HG03520 (cell line): ENCODE measurements at regions not wholly inside any gene's neighbourhood (a gene's known extent, or its start where the extent isn't known, plus 50 kb on each side); places are given as distances from the start of the nearest gene placed in this dataset.
A peak's percentile ranks its signal among the peaks of the same experiment; 100 is the strongest.
"Not testable (repeated sequence)": the region's sequence is repeated elsewhere in the genome, so short reads cannot be mapped to it uniquely, and the experiment has no call there.

ENCODE experiments used
- ATAC-seq: cut with Tn5 transposase; IDR thresholded peaks from one replicate; pipeline ENCODE4 v1.9.1; 2021; ENCODE audit warnings: mild to moderate bottlenecking, moderate library complexity; ENCODE audit not compliant: unreplicated experiment

DNA sequence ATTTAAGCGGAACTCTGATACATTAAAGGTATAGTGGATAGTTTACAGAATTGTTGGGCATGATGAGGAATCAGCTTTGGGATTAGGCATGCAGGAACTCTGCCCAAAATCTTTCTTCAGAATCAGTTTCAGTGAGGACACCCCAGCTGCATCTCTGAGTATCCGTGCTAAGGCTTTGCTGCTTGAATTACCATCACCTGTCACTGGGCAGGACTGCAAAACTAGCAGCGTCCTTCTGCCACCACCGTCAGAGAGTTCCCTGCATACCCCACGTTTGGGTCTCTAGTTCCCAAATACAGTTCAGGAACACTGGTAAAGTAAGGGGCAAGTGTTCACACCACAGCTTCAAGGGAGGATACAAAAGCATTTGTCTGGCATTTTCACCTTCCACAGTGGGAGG lies 164.6 kb upstream of the ARHGEF26 start:
- no peak for ATAC-seq

DNA sequence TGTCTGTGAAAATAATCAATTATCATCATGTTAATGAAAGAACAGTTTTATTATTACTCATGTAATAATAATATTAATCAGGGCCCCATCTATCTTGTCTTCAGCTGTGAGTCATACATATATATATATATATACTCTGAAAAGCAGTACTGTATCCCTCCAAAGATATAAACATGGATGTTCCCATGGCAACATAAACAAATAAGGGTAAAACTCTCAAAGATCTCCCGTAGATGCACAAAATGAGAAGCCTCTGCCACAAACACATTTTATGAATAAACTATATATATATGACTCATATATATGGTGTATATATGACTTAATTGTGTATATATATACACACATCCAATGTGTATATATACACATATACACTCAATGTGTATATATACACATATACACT lies 163.8 kb upstream of the ARHGEF26 start:
- ATAC-seq: no peak

DNA sequence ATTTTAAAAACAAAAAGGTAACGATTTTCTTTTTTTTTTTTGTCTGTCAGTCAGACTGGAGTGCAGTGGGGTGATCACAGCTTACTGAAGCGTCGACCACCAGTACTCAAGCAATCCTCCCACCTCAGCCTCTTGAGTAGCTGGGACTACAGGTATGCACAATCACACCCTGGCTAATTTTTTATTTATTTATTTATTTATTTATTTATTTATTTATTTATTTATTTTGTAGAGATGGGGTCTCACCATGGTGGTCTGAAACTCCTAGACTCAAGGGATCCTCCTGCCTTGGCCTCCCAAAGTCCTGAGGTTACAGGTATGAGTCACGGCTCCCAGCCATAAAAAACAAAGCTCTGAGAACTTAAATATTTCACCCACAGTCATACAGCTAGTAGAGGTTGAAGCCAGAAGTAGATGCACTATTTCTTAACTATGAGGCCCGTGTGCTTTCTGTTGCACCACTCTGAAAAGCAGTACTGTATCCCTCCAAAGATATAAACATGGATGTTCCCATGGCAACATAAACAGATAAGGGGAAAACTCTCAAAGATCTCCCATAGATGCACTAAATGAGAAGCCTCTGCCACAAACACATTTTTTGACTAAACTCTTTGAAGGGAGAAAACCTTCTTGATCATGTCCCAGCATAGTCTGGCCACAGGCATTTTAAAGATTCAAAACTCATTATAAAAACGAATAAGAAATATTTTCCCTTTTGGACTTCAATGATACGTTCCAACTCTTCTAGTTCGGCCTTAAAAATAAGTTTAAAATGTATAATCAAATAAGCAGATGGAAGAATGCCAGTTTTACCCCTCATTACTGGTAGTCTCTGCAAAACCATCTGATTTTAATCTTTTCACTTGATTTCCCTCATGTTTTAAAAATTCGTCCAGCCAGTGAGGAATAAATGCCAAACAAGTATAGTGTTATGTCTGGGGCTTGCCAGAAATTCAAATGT lies 162.3 kb upstream of the ARHGEF26 start:
- peak; percentile 36 for ATAC-seq

DNA sequence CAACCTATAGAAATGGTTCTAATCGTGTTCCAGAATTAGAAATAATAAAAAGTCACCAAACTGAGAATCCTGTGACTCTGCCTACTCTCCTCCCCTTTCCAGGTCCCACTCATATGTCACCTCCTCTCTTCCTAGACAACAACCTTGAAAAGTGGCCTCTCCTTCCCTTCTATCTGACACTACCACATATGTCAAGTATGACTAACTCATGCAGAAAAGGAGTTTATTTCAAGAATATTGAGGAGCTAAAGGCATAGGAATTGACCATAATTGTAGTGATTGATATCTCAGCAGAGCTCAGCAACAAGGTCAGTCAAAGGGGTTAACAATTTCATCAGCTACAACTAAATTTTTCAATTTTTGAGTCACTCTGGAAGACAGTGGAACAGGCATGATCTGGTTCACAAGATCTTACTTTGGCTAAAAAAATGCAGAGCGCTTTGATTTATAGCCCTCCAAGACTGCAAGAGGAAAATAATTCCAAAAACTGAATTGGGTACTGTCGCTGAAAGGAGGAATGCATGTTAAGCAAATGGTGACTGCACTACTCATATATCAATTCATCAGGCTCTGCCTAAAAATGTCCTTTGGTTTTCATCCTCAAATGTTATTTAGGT lies 160.6 kb upstream of the ARHGEF26 start:
- no peak for ATAC-seq

DNA sequence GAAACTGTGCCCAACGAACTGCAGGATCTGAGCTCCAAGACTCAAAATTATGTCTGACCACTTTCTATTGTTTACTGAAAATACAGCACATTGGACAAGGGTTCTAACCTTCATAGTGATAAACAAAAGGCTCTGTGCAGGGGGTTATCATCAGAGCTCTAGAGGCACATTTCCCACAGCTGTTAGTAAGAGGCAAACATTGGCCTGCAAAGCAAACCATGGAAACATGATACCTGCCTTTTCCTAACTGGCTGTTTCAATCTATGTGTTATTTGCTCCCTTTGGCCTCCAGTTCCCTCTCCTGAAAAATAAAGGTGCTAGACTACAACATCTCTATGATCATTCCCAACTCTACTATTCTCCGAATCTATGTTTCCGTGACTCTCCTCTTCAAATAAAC lies 159.7 kb upstream of the ARHGEF26 start:
- no peak for ATAC-seq

DNA sequence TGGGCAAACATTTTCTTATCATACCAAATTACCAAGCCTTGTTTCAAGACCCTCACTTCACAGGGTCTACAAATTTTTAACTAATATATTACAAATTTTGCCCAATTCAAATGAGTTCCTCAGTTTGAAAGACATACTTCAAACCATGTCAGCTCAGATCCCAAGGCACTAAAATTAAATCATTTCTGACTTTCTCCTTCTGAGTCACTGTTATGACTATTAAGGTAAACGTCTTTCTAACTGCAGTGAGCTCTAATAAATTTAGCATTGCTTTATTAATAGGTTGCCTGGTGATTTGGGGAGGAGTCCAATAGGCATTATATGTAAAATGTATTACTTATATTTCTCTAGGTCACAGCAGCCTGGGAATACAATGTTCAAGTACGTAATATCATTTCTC lies 158.2 kb upstream of the ARHGEF26 start:
- ATAC-seq: no peak

DNA sequence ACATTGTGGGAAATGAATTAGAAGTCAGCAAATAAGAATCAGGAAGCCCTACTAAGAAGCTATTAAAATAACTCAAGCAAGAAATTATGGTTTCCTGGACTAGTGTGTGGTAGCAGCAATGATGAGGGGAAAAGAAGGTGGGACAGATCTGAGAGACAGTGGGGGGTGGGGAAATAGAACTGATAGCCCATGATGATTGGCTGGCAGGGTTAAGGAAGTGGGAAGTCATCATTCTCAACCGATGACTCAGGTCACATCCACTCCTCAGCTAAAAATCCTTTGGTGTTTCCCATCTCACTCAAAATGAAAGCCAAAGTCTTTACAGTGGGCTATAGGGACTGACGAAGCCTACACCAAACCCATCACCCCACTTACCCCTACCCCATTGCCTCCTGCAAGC lies 153.9 kb upstream of the ARHGEF26 start:
- peak; percentile 39 for ATAC-seq

DNA sequence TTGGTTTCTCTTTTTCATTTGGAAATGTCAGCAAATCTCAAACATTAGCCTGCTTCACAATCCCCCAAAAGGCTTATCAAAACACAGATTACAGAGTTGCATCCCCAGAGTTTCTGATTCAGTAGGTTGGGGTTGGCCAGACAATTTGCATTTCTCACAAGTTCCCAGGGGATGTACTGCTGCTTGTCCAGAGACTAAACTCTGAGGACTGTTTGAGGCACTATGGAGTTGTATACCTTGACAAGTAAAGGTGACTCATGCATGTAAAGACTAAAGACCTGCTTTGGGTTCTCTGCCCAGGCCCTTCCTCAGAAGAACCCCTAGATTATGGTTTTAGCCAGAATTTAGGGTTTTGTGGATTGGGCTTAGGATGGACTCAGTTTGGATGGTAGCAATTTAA lies 151.1 kb upstream of the ARHGEF26 start:
- no peak for ATAC-seq

DNA sequence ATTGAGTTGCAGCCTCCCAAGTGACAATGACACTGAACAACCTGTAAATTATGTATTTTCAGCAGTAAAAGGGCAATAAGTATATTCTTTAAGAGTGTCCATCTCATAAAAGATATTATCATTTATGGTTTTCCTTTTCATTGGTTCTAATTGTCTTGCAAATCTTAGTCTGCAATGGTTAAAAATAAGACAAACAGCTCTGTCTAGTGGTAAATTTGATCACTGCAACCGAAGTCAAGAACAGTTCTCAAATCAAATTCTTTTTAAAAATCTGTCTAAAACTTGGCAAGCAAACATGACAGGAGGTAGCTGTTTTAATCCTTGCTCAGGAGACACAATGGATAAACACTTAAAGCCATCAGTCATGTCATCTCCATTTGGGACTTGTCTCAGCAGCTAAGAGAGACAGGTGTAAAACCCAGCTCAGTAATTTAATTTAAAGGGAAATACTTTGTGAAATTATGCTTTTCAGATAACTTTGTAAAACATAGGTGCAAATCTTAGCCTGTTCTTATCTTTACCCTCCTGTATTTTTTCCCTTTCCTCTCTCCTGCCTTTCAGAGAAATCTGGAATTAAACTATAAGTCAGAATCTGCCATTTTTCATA lies 150.3 kb upstream of the ARHGEF26 start:
- no peak for ATAC-seq

DNA sequence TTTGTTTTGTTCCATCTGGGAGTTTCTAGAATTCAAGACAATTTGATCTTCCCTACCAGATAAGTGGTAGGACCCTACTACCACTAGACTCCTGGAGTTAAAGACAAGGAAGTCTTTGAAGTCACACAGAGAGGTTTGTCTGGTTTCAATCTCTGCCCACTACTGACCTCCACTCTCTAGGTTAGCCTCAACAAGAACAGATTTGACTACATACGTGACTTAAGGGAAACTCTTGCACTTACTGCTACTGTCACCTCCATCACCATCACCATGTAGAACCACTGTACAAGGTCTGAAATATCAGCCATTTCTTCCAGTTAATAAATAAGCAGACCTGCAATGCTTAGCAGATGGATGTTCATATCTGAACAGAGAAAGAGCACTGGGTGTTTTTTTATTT lies 148.3 kb upstream of the ARHGEF26 start:
- ATAC-seq: peak; percentile 57

DNA sequence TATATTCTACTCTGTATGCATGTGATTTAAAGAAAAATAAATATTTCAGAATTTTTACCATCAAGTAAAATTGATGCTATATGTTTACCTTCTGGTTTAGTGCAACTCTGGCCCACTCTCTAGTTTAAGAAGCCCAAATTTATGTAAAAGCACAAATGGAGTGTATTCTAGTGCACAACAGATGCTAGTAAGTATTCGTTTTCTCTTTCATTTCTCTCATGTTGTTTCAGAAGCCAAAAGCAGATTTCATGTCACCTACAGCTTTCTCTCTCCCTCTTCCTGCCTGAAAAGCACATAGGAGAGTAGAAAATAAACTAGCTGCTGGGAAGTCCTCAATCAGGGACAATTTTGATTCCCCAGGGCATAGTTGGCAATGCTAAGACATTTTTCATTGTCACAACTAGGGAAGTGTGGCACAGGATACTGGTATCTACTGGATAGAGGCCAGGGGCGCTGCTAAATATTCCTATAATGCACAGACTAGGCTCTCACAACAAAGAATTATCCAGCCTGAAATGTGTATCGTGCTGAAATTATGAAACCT lies 147.4 kb upstream of the ARHGEF26 start:
- ATAC-seq: peak; percentile 54

DNA sequence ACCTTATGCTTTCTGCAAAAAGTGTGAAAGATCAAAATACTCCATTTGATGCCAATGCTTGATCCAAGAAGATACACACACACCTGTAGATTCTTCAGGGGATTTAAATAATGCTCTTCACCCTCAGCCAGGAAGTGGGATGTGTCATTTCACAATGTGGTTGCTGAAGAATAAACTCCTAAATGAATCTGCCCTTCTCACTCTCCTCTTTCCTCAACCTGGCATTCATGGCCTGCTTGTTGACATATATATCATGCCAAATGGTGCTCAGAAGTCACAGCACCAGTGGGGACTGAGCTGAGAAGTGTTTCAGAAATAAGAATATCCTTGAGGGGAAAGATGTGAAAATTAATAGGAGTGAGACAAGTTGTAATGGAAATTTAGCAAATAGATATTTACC lies 146.6 kb upstream of the ARHGEF26 start:
- no peak for ATAC-seq

DNA sequence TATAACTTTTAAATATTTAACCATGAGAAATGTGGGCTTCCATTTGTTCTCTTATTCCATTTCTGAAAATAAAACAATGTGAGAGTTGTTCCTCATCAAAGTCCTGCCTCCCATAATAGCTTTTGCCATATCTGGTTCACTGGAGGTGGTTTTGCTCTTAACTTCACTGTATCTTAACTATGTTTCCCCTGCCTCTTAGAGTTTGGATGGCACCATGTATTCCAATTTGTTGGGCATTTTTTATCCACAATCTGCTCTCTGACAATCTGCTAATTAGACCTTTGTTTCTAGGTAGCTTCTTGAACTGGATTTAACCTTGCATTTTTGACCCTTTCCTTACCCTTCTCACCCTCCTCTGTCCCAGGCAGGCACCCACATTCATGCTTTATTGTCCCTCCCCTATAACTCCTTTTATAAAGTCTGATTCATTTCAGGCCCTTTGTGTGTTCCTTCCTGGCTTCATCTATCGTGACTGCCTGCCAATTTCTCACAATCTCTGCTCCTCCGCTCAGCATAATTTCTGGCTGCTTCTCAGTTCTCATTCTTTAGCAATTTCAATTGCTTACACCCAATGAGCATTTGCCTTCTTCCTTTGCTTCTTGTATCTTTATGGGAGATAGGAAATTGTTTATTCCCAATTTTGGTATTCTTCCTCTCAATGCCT lies 144.2 kb upstream of the ARHGEF26 start:
- no peak for ATAC-seq

DNA sequence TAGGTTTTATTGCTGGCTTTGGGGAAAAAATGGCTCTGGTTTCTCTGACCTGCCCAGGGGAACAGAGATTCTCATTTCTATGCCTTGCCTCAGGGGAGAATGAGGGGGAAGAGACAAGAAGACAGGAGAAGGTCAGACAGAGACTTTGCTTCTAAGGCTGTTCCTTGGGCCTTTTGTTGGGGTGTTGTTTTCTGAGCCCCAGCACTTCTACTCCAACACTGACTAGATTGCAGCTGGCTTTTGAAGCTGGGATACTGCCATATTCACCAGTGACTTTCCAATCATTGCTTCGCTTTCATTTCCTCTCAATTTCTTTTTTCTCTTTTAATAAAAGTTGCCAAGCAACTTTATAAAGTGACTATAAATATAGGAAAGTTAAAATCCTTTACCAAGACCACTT lies 143.2 kb upstream of the ARHGEF26 start:
- no peak for ATAC-seq

DNA sequence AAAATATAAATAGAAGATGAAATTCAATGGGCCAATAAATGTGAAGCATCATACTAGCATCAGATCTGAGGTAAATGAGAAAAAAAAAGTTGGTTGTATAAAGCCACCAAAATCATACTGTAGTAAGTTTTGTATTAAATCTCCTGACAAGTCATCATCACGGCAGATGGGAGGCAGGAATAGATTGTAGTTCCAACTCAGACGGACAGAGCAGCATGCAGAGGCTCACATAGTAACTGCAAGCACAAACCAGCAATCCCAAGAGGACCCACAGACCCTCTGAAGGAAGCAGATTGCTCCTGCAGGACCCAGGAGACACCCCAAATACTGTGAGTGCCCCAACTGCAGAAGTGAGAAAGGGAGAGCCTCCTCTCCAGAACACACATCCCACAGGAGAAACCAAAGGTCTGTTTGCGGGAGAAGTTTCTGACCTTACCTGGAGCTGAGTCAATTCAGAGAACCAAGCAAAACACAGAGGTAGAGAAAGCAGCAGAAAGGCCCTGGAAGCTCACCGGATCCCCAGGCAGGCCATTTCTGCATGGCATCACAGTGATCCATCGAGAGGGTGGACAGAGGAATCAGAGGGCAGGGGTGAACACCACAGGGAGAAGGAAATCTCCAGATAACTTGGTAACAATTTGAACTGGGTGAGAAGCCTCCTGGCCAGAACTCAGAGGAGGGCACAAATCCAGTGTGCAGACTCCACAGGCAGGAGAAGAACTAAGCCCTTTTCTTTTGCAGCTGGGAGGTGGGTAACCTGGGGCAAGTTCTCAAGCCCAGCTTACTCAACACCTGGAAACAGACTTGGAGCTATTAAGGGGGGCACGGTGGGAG lies 141.6 kb upstream of the ARHGEF26 start:
- no peak for ATAC-seq

DNA sequence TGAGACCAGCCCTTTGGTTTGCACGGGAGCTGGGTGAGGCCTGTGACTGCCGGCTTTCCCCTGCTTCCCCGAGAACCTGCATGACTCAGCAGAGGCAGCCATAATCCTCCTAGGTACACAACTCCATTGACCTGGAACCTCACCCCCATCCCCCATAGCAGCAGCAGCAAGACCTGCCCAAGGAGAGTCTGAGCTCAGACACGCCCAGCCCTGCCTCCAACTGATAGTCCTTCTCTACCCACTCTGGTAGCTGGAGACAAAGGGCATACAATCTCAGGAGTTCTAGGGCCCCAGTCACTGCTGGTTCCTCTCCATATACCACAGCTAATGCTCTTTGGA lies 141.0 kb upstream of the ARHGEF26 start:
- no peak for ATAC-seq

DNA sequence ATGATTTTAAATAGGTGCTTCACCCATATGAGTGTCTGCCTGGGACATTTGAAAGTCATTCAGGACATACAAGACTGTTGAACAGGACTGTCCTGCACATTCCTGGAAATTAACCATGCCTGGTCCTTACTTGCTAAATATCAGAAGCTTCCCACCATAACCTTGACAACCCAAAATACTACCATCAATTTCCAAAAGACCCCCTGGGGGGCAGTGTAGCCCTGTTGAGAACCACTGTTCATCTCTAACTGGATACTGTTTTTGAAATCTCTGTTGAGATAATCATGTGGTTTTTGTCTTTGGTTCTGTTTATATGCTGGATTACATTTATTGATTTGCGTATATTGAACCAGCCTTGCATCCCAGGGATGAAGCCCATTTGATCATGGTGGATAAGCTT lies 123.8 kb upstream of the ARHGEF26 start:
- ATAC-seq: not testable (repeated sequence)

DNA sequence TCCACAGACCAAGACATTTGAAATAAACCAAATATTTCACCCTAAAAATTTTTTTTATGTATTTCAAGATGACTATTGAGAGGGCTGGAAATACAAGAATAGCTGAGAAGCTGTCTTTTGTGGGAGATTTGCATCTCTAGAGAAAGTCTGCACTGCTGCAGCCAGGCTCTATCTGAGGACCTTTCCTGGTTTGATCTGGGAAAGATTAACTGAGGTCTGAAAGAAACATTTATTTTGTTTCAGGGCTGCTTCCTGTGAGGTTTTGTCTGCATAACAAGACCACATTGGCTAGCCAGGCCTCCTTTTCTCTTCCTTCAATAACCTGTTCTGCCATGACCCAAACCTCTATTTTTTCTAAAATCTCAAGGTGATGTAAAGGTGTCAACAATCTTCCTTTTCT lies 117.5 kb upstream of the ARHGEF26 start:
- no peak for ATAC-seq

DNA sequence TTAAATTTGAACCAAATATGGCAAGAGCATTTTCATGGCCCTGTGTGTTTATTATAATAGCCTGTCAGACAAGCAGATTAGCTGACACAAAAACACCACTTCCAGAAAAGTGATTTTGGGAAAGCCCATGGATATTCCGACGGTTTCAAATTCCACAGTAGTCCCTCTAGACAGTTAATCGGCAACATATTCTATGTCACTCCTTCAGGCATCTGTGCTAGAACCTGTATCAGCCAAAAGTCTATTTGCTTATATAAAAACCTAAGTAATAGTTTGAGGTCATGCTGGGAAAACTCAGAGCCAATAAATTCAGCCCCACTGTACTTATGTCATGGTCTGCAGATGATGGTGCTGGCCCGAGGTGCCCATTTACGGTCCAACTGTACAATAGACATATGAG lies 110.2 kb upstream of the ARHGEF26 start:
- no peak for ATAC-seq

DNA sequence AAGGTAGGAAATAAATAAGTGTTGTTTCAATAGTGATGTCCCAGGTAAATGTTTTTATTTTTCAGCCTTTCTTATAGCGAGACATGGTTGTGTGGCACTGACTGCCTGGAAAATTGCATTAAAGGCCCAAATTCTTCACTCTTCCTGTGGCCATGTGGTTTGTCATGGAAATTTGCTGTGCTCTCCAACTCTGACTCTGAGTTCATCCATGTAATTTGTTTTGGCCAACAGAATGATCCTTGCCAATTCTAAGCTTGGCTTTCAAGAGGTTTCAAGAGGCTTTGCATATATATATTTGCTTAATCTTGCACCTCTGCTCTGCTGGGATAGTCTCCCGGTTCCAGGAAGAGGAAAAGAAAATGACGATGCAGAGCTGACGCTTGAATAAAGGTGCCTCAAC lies 107.5 kb upstream of the ARHGEF26 start:
- no peak for ATAC-seq
